ENCODE measurements at regions not wholly inside any gene's neighbourhood (a gene's known extent, or its start where the extent isn't known, plus 50 kb on each side); places are given as distances from the start of the nearest gene placed in this dataset.

GRCh38 chr18:43651057-43651456, 373.8 kb upstream of the SYT4 start:
- Histone ChIP-seq H3K27ac (ENCODE audit: low read depth, low read length) (no peak overlapping the region), H3F3A (ENCODE audit: insufficient read depth) (no peaks in the 10 kb centered on the region), H2AFZ (ENCODE audit: low read depth, low read length, severe bottlenecking) (no peak overlapping the region), H3K36me3 (ENCODE audit: low read length) (no peaks in the 10 kb centered on the region), H3K4me3 (ENCODE audit: insufficient read depth, low read length, poor library complexity, severe bottlenecking) (no peak overlapping the region), H3K9ac (ENCODE audit: low read length) (no peak overlapping the region), H3K9me3 (ENCODE audit: insufficient read depth, low read length) (no peaks in the 10 kb centered on the region), H3K79me2 (ENCODE audit: insufficient read depth, low read length) (no peaks in the 10 kb centered on the region), H3K9me2 (replicated peaks; ENCODE audit: insufficient read depth, low read length) (no peaks in the 10 kb centered on the region), H4K20me1 (ENCODE audit: low read depth, low read length) (no peaks in the 10 kb centered on the region), H3K27me3 (ENCODE audit: low read length) (no peaks in the 10 kb centered on the region), H3K4me2 (ENCODE audit: low read depth, low read length, poor library complexity, severe bottlenecking) (no peak overlapping the region)
- no peak for TF ChIP-seq CTCF (IDR thresholded peaks at IDR 0.05; ENCODE audit: insufficient read depth, low read length, poor library complexity, severe bottlenecking)
- TF ChIP-seq EZH2phosphoT487 (conservative IDR thresholded peaks at IDR 0.05; ENCODE audit: low read length) = no peak

DNA sequence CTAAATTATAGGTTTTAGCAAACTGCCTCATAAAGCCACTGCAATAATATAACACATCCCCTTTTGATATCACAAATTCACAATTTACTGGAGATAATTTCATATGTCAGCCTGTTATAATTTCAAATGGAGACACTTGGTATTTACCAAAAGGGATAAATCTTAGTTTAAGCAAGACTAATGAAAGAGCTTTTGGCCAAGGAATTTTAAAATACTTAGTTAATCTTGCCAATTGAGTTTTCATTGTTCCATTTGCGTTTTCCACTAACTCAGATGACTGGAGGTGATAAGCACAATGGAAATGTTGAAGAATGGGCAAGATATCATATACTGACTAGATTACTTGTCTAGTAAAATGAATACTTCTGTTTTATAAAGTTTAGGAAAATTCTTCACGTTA, 379.3 kb upstream of the SYT4 start:
- Histone ChIP-seq H3K27ac (ENCODE audit: low read depth, low read length) (no peak overlapping the region), H3K79me2 (ENCODE audit: insufficient read depth, low read length) (no peaks in the 10 kb centered on the region), H3K9ac (ENCODE audit: low read length) (no peak overlapping the region), H2AFZ (ENCODE audit: low read depth, low read length, severe bottlenecking) (no peak overlapping the region), H3K27me3 (ENCODE audit: low read length) (no peaks in the 10 kb centered on the region), H4K20me1 (ENCODE audit: low read depth, low read length) (no peaks in the 10 kb centered on the region), H3K36me3 (ENCODE audit: low read length) (no peaks in the 10 kb centered on the region), H3K4me3 (ENCODE audit: insufficient read depth, low read length, poor library complexity, severe bottlenecking) (no peak overlapping the region), H3K9me3 (ENCODE audit: insufficient read depth, low read length) (no peaks in the 10 kb centered on the region), H3K9me2 (replicated peaks; ENCODE audit: insufficient read depth, low read length) (no peaks in the 10 kb centered on the region), H3F3A (ENCODE audit: insufficient read depth) (no peaks in the 10 kb centered on the region), H3K4me2 (ENCODE audit: low read depth, low read length, poor library complexity, severe bottlenecking) (no peak overlapping the region)
- TF ChIP-seq EZH2phosphoT487 (conservative IDR thresholded peaks at IDR 0.05; ENCODE audit: low read length) (no peak), CTCF (IDR thresholded peaks at IDR 0.05; ENCODE audit: insufficient read depth, low read length, poor library complexity, severe bottlenecking) (no peak)

DNA sequence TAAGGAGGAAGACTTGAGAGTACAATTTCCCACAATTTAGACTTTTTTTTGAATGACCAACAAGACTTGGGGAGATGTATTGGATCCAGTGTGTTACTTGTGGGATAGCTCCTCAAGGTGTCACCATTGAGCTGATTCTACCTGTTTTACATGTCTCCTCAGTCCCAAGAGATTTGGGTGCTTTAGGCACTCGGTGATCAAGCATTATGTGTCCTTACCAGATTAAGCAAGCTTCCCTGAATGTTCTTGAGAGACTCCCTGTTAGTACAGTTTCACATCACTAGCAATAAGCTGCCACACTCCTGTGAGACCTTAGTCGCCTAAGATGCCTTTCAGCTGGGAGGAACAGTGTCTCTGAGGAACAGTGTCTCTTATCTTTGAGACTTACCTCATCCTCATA, 384.3 kb upstream of the SYT4 start:
- Histone ChIP-seq H3K36me3 (ENCODE audit: low read length) (no peaks in the 10 kb centered on the region), H3K9ac (ENCODE audit: low read length) (no peak overlapping the region), H3K9me2 (replicated peaks; ENCODE audit: insufficient read depth, low read length) (no peaks in the 10 kb centered on the region), H3K4me2 (ENCODE audit: low read depth, low read length, poor library complexity, severe bottlenecking) (no peak overlapping the region), H3K4me3 (ENCODE audit: insufficient read depth, low read length, poor library complexity, severe bottlenecking) (no peak overlapping the region), H4K20me1 (ENCODE audit: low read depth, low read length) (no peaks in the 10 kb centered on the region), H3F3A (ENCODE audit: insufficient read depth) (no peaks in the 10 kb centered on the region), H3K9me3 (ENCODE audit: insufficient read depth, low read length) (no peaks in the 10 kb centered on the region), H2AFZ (ENCODE audit: low read depth, low read length, severe bottlenecking) (no peak overlapping the region), H3K27ac (ENCODE audit: low read depth, low read length) (no peak overlapping the region), H3K79me2 (ENCODE audit: insufficient read depth, low read length) (no peaks in the 10 kb centered on the region), H3K27me3 (ENCODE audit: low read length) (no peaks in the 10 kb centered on the region)
- TF ChIP-seq EZH2phosphoT487 (conservative IDR thresholded peaks at IDR 0.05; ENCODE audit: low read length) = no peak
- TF ChIP-seq CTCF (IDR thresholded peaks at IDR 0.05; ENCODE audit: insufficient read depth, low read length, poor library complexity, severe bottlenecking) = peak; percentile 27

- Histone ChIP-seq H3K9me3 (ENCODE audit: insufficient read depth, low read length) (no peaks in the 10 kb centered on the region), H3K27ac (ENCODE audit: low read depth, low read length) (no peak overlapping the region), H3K27me3 (ENCODE audit: low read length) (no peaks in the 10 kb centered on the region), H3K4me3 (ENCODE audit: insufficient read depth, low read length, poor library complexity, severe bottlenecking) (no peak overlapping the region), H3K79me2 (ENCODE audit: insufficient read depth, low read length) (no peaks in the 10 kb centered on the region), H4K20me1 (ENCODE audit: low read depth, low read length) (no peaks in the 10 kb centered on the region), H3K4me2 (ENCODE audit: low read depth, low read length, poor library complexity, severe bottlenecking) (no peak overlapping the region), H3K9me2 (replicated peaks; ENCODE audit: insufficient read depth, low read length) (no peaks in the 10 kb centered on the region), H3K9ac (ENCODE audit: low read length) (no peak overlapping the region), H3K36me3 (ENCODE audit: low read length) (no peaks in the 10 kb centered on the region), H3F3A (ENCODE audit: insufficient read depth) (no peaks in the 10 kb centered on the region), H2AFZ (ENCODE audit: low read depth, low read length, severe bottlenecking) (no peak overlapping the region)
- TF ChIP-seq EZH2phosphoT487 (conservative IDR thresholded peaks at IDR 0.05; ENCODE audit: low read length) (no peak), CTCF (IDR thresholded peaks at IDR 0.05; ENCODE audit: insufficient read depth, low read length, poor library complexity, severe bottlenecking) (no peak)
These were observed 385.4 kb upstream of the SYT4 start for GRCh38 chr18:43662657-43663056.

All from SU-DHL-6 (cell line).